Immature natural killer cell (primary cell): ENCODE measurements at regions not wholly inside any gene's neighbourhood (a gene's known extent, or its start where the extent isn't known, plus 50 kb on each side); places are given as distances from the start of the nearest gene placed in this dataset.

Experiments used
- DNase-seq, 3 donors: peaks; one replicate each; pipeline ENCODE4 v3.0.0; 2022; ENCODE audit warnings: mixed read lengths in 1 of 3
- H3K27ac Mint-ChIP-seq, 6 donors: one replicate each; pipeline ENCODE4 v1.8.0; 2020; ENCODE audit warnings: mixed read lengths in 6 of 6, mild to moderate bottlenecking in 5 of 6, inconsistent platforms in 4 of 6, moderate library complexity in 3 of 6
- H3K27me3 Mint-ChIP-seq, 3 donors: one replicate each; pipeline ENCODE4 v1.8.0; 2020 to 2021; ENCODE audit warnings: low read depth in 3 of 3, mild to moderate bottlenecking in 3 of 3, mixed read lengths in 3 of 3, moderate library complexity in 3 of 3, inconsistent platforms in 1 of 3
- H3K36me3 Mint-ChIP-seq, 3 donors: one replicate each; pipeline ENCODE4 v1.8.0; 2020; ENCODE audit warnings: mixed read lengths in 3 of 3, inconsistent platforms in 2 of 3, mild to moderate bottlenecking in 2 of 3
- H3K4me1 Mint-ChIP-seq, 2 donors: one replicate each; pipeline ENCODE4 v1.8.0; 2020; ENCODE audit warnings: inconsistent platforms in 2 of 2, mild to moderate bottlenecking in 2 of 2, mixed read lengths in 2 of 2, moderate library complexity in 1 of 2
- H3K4me3 Mint-ChIP-seq, 5 donors: one replicate each; pipeline ENCODE4 v1.8.0; 2020; ENCODE audit warnings: mild to moderate bottlenecking in 5 of 5, mixed read lengths in 5 of 5, inconsistent platforms in 3 of 5, moderate library complexity in 3 of 5
- H3K9me3 Mint-ChIP-seq, 6 donors: one replicate each; pipeline ENCODE4 v1.8.0; 2020; ENCODE audit warnings: mild to moderate bottlenecking in 6 of 6, mixed read lengths in 6 of 6, inconsistent platforms in 4 of 6, moderate library complexity in 3 of 6

DNA sequence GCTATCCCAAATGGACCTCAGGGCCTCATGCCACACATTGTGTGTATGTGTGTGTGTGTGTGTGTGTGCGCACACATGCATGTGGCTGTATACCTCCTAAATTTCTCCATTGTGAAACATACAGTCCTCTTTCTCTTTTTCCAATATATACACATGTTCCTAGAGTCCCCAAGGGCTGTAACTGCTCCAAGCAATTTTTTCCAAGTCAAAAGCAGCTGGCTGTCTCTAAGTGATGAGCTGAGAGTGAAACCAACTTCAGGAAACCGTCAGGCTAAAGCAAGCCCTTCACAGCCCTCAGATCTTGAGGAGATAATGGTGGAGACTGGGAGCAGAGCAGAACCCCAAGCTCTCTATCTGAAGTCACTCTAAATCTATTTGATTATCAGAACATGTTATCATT, 496.1 kb upstream of the DIPK2B start:
- no peaks in the 10 kb centered on the region for H3K36me3 Mint-ChIP-seq
- H3K27me3 Mint-ChIP-seq = peaks cover 0 to 4% (median 2%) of the 10 kb centered on the region in 3 donors
- no peak for DNase-seq
- H3K4me3 Mint-ChIP-seq = no peak overlapping the region
- peaks cover 0 to 2% (median 0%) of the 10 kb centered on the region in 6 donors for H3K9me3 Mint-ChIP-seq
- no peak overlapping the region for H3K27ac Mint-ChIP-seq
- H3K4me1 Mint-ChIP-seq = no peaks in the 10 kb centered on the region

GRCh38 chrX:45689971-45690370, 489.3 kb upstream of the DIPK2B start:
- DNase-seq = no peak
- no peaks in the 10 kb centered on the region for H3K4me1 Mint-ChIP-seq
- no peaks in the 10 kb centered on the region for H3K36me3 Mint-ChIP-seq
- H3K9me3 Mint-ChIP-seq = no peaks in the 10 kb centered on the region
- H3K4me3 Mint-ChIP-seq = no peak overlapping the region
- H3K27ac Mint-ChIP-seq = no peak overlapping the region
- peaks cover 0 to 7% (median 2%) of the 10 kb centered on the region in 3 donors for H3K27me3 Mint-ChIP-seq

- Mint-ChIP-seq H3K4me1 (no peaks in the 10 kb centered on the region), H3K27me3 (peaks cover 0 to 1% (median 0%) of the 10 kb centered on the region in 3 donors), H3K27ac (no peak overlapping the region), H3K4me3 (no peak overlapping the region), H3K36me3 (no peaks in the 10 kb centered on the region), H3K9me3 (peaks cover 0 to 1% (median 0%) of the 10 kb centered on the region in 6 donors)
- DNase-seq = no peak
Observed at GRCh38 chrX:45683914-45684313, 483.2 kb upstream of the DIPK2B start.

- Mint-ChIP-seq H3K27me3 (peaks cover 0 to 2% (median 1%) of the 10 kb centered on the region in 3 donors), H3K9me3 (peaks cover 0 to 1% (median 0%) of the 10 kb centered on the region in 6 donors), H3K36me3 (no peaks in the 10 kb centered on the region), H3K4me1 (no peaks in the 10 kb centered on the region), H3K27ac (no peak overlapping the region), H3K4me3 (no peak overlapping the region)
- DNase-seq = no peak
Observed at GRCh38 chrX:45681891-45682290, 481.2 kb upstream of the DIPK2B start.

GRCh38 chrX:45669715-45670340, 469.2 kb upstream of the DIPK2B start:
- DNase-seq = no peak
- H3K4me1 Mint-ChIP-seq = no peaks in the 10 kb centered on the region

GRCh38 chrX:45668686-45669443, 468.2 kb upstream of the DIPK2B start:
- H3K36me3 Mint-ChIP-seq = no peaks in the 10 kb centered on the region
- no peaks in the 10 kb centered on the region for H3K9me3 Mint-ChIP-seq
- no peak for DNase-seq
- no peaks in the 10 kb centered on the region for H3K4me1 Mint-ChIP-seq
- H3K27ac Mint-ChIP-seq = no peak overlapping the region
- H3K4me3 Mint-ChIP-seq = no peak overlapping the region
- peaks cover 0 to 6% (median under 1%) of the 10 kb centered on the region in 3 donors for H3K27me3 Mint-ChIP-seq

More at GRCh38 chrX:45669715-45670340, 469.2 kb upstream of the DIPK2B start:
- H3K36me3 Mint-ChIP-seq = no peaks in the 10 kb centered on the region
- no peak overlapping the region for H3K27ac Mint-ChIP-seq
- H3K4me3 Mint-ChIP-seq = no peak overlapping the region
- peaks cover 0 to 9% (median 4%) of the 10 kb centered on the region in 3 donors for H3K27me3 Mint-ChIP-seq
- no peaks in the 10 kb centered on the region for H3K9me3 Mint-ChIP-seq

GRCh38 chrX:45667666-45668065, 467.0 kb upstream of the DIPK2B start:
- Mint-ChIP-seq H3K4me1 (no peaks in the 10 kb centered on the region), H3K27ac (no peak overlapping the region), H3K36me3 (no peaks in the 10 kb centered on the region), H3K4me3 (no peak overlapping the region), H3K9me3 (no peaks in the 10 kb centered on the region), H3K27me3 (peaks cover 0 to 6% (median 2%) of the 10 kb centered on the region in 3 donors)
- DNase-seq = no peak

GRCh38 chrX:45664727-45665290, 464.1 kb upstream of the DIPK2B start:
- Mint-ChIP-seq H3K9me3 (no peaks in the 10 kb centered on the region), H3K4me1 (no peaks in the 10 kb centered on the region), H3K4me3 (no peak overlapping the region), H3K27ac (no peak overlapping the region), H3K27me3 (peaks cover 0 to 6% (median 2%) of the 10 kb centered on the region in 3 donors), H3K36me3 (no peaks in the 10 kb centered on the region)
- DNase-seq = no peak

DNA sequence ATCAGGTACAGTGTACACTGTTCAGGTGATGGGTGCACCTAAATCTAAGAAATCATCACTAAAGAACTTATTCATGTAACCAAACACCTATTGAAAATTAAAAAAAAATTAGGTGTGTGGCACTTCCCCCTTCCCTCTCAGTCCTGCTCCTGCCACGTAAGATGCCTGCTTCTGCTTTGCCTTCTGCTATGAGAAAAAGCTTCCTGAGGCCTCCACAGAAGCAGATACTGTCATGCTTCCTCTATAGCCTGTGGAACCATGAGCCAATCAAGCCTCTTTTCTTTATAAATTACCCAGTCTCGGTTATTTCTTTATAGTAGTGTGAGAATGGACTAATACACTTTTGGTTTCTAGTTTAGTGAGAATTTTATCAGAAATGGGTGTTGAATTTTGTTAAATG, 459.8 kb upstream of the DIPK2B start:
- Mint-ChIP-seq H3K36me3 (no peaks in the 10 kb centered on the region), H3K4me3 (no peak overlapping the region), H3K27ac (no peak overlapping the region), H3K27me3 (peaks cover 0 to 2% (median 0%) of the 10 kb centered on the region in 3 donors), H3K9me3 (no peaks in the 10 kb centered on the region), H3K4me1 (no peaks in the 10 kb centered on the region)
- DNase-seq = no peak

DNA sequence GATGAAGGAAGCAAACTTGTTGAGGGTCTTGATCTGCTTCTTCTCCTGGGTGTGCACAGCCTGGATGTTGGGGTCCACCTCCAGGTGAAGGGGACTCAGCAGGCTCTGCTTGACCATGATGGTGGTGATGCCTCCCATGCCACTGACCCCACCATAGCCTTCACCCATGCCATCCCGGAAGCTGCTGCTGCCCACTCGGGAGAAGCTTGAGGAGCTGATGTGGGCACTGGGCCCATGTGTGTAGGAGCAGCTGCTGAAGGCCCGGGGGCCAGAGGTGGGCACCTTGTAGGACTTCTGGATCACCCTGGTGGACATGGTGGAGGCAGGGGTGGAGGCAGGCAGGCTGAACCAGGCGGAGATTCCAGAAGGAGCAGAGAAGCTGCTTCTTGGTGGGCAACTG, 432.7 kb upstream of the DIPK2B start:
- Mint-ChIP-seq H3K9me3 (no peaks in the 10 kb centered on the region), H3K4me3 (no peak overlapping the region), H3K27ac (no peak overlapping the region), H3K4me1 (no peaks in the 10 kb centered on the region), H3K36me3 (no peaks in the 10 kb centered on the region), H3K27me3 (peaks cover 0 to 4% (median 1%) of the 10 kb centered on the region in 3 donors)
- no peak for DNase-seq

- Mint-ChIP-seq H3K4me3 (no peak overlapping the region), H3K9me3 (no peaks in the 10 kb centered on the region), H3K27ac (no peak overlapping the region), H3K4me1 (no peaks in the 10 kb centered on the region), H3K36me3 (no peaks in the 10 kb centered on the region), H3K27me3 (peaks cover 0 to 4% (median 1%) of the 10 kb centered on the region in 3 donors)
- no peak for DNase-seq
Observed at GRCh38 chrX:45632506-45632905, 431.8 kb upstream of the DIPK2B start.

DNA sequence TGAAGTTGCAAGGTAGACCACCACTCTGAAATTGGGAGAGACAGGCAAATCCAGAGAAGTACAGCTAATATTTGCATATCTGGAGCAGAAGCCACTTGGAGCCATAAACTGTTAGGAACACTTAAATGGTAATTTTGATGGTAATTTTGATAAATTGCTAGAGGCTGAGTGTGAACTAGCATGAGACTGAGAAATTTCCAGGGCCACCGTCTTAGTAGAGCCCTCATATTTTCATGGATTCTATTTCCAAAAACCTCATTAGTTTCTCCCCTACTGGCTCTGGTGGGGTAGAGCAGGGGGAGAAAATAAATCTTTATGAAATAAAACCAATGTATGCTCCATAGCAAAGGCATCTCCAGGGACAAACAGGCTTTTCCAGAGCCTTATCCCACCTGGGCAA, 429.4 kb upstream of the DIPK2B start:
- no peak for DNase-seq
- no peaks in the 10 kb centered on the region for H3K9me3 Mint-ChIP-seq
- no peaks in the 10 kb centered on the region for H3K27me3 Mint-ChIP-seq
- no peak overlapping the region for H3K27ac Mint-ChIP-seq
- no peaks in the 10 kb centered on the region for H3K36me3 Mint-ChIP-seq
- no peak overlapping the region for H3K4me3 Mint-ChIP-seq
- no peaks in the 10 kb centered on the region for H3K4me1 Mint-ChIP-seq

DNA sequence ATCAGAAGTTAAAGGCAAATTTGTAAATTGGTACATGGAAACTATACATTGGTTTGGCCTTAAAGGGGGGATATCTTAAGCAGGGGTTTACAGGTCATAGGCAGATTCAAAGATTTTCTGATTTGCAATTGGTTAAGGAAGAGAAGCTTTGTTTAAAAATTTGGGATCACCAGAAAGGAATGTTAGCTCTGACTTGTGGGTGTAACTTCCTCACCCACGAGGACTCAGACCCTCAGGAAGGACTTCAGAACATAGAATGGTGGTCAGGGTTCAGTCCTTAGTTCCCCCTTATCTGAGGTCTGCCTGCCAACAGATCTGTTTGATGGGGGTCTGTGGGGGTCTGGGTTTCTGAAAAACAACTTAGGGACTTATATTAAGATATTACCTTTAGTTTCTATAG, 427.4 kb upstream of the DIPK2B start:
- DNase-seq = no peak
- Mint-ChIP-seq H3K27ac (no peak overlapping the region), H3K27me3 (no peaks in the 10 kb centered on the region), H3K9me3 (no peaks in the 10 kb centered on the region), H3K36me3 (no peaks in the 10 kb centered on the region), H3K4me3 (no peak overlapping the region), H3K4me1 (no peaks in the 10 kb centered on the region)

DNA sequence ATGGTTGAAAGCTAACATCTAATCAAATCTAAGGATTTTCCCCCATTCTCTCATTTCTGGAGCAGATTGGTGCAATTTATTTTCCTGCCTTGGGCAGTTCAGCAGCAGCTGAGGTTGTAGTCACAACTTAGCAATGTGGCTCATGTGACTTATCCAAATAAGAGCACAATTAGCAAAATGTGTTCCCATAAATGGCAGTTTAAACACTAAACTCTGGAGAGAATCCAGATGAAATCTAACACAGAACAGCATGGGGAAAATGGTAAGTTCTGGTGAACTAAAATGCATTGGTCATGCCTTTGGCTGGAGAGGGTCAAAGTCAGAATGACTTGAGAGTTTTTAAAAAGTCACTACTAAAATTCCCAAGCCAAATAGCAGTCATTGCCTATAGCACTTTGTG, 422.6 kb upstream of the DIPK2B start:
- H3K4me1 Mint-ChIP-seq = no peaks in the 10 kb centered on the region
- H3K9me3 Mint-ChIP-seq = no peaks in the 10 kb centered on the region
- no peak for DNase-seq
- peaks cover 0 to 2% (median 2%) of the 10 kb centered on the region in 3 donors for H3K27me3 Mint-ChIP-seq
- H3K36me3 Mint-ChIP-seq = no peaks in the 10 kb centered on the region
- no peak overlapping the region for H3K27ac Mint-ChIP-seq
- no peak overlapping the region for H3K4me3 Mint-ChIP-seq
